Tibial nerve (tissue), 4 donors: ENCODE measurements at regions not wholly inside any gene's neighbourhood (a gene's known extent, or its start where the extent isn't known, plus 50 kb on each side); places are given as distances from the start of the nearest gene placed in this dataset.

Source experiments
- DNase-seq, 2 donors: peaks; one replicate each; pipeline ENCODE4 v3.0.0-alpha.2; 2019; ENCODE audit warnings: low spot score in 2 of 2
- H3K27ac ChIP-seq, 4 donors: fragments of 200-600 bp; sonication (generic) in 3 of 4; one replicate each; pipeline ENCODE4 v1.5.1; 2017 to 2019; ENCODE audit warnings: mild to moderate bottlenecking in 1 of 4
- H3K27me3 ChIP-seq, 2 donors: fragments of 200-600 bp; sonication (generic) in 1 of 2; one replicate each; pipeline versions ENCODE4 v1.5.1 to v1.6.0; 2017 to 2019
- H3K36me3 ChIP-seq, 3 donors: fragments of 200-600 bp; sonication (generic); one replicate each; pipeline ENCODE4 v1.5.1; 2018 to 2019
- H3K4me1 ChIP-seq, 4 donors: fragments of 200-600 bp; sonication (generic) in 3 of 4; one replicate each; pipeline ENCODE4 v1.5.1; 2017 to 2019
- H3K4me3 ChIP-seq, 4 donors: fragments of 200-600 bp; sonication (generic) in 3 of 4; one replicate each; pipeline ENCODE4 v1.5.1; 2017 to 2019; ENCODE audit warnings: mild to moderate bottlenecking in 1 of 4, moderate library complexity in 1 of 4
- H3K9me3 ChIP-seq, 4 donors: fragments of 200-600 bp; sonication (generic) in 3 of 4; one replicate each; pipeline ENCODE4 v1.5.1; 2017 to 2019
- CTCF ChIP-seq, 5 experiments: fragments of 200-600 bp in 3 of 5; fragments of 450-650 bp in 2 of 5; sonication (generic) in 3 of 5; IDR thresholded peaks; one replicate each; pipeline ENCODE4 v1.5.1; 2016 to 2019; ENCODE audit warnings: antibody characterized with exemption in 5 of 5, mild to moderate bottlenecking in 3 of 5, moderate library complexity in 2 of 5
- EP300 ChIP-seq, 2 donors: sonication (generic); formaldehyde crosslinking; IDR thresholded peaks; one replicate each; pipeline ENCODE4 v1.6.1; 2017; ENCODE audit warnings: antibody characterized with exemption in 2 of 2, mild to moderate bottlenecking in 1 of 2
- POLR2A ChIP-seq, 2 donors: fragments of 450-650 bp; IDR thresholded peaks; one replicate each; pipeline ENCODE4 v1.6.1; 2017; ENCODE audit warnings: antibody characterized with exemption in 2 of 2, mild to moderate bottlenecking in 2 of 2, moderate library complexity in 2 of 2
- WGBS, 2 donors: methylation state at CpG; one replicate each; pipeline ENCODE4 v1.1.5; 2018; 5-methylcytosine and 5-hydroxymethylcytosine counted together

GRCh38 chr12:58190618-58191017 is 249.3 kb downstream of the ATP23 start:
- Histone ChIP-seq H3K4me1 (no peaks in the 10 kb centered on the region), H3K9me3 (peaks cover 0 to 24% (median 4%) of the 10 kb centered on the region in 4 donors), H3K36me3 (no peaks in the 10 kb centered on the region), H3K27ac (no peak overlapping the region), H3K27me3 (no peaks in the 10 kb centered on the region), H3K4me3 (no peak overlapping the region)
- DNase-seq: no peak
- TF ChIP-seq POLR2A (IDR thresholded peaks at IDR 0.05) (no peak), CTCF (IDR thresholded peaks at IDR 0.05) (no peak), EP300 (IDR thresholded peaks at IDR 0.05) (no peak)
- 35 to 37% methylated on average over 5 of the region's 5 CpGs for WGBS, 2 donors

- no peaks in the 10 kb centered on the region for H3K4me1 ChIP-seq
- peaks cover 0 to 23% (median 4%) of the 10 kb centered on the region in 4 donors for H3K9me3 ChIP-seq
- no peak overlapping the region for H3K4me3 ChIP-seq
- H3K27ac ChIP-seq: no peak overlapping the region
- DNase-seq: no peak
- H3K27me3 ChIP-seq: no peaks in the 10 kb centered on the region
- TF ChIP-seq EP300 (IDR thresholded peaks at IDR 0.05): no peak
- no peak for TF ChIP-seq POLR2A (IDR thresholded peaks at IDR 0.05)
- no peak for TF ChIP-seq CTCF (IDR thresholded peaks at IDR 0.05)
- H3K36me3 ChIP-seq: no peaks in the 10 kb centered on the region
These were observed 255.6 kb downstream of the ATP23 start for GRCh38 chr12:58196971-58197370.

- TF ChIP-seq POLR2A (IDR thresholded peaks at IDR 0.05) (no peak), CTCF (IDR thresholded peaks at IDR 0.05) (no peak), EP300 (IDR thresholded peaks at IDR 0.05) (no peak)
- no peak overlapping the region for H3K27ac ChIP-seq
- no peaks in the 10 kb centered on the region for H3K36me3 ChIP-seq
- H3K4me1 ChIP-seq: no peaks in the 10 kb centered on the region
- H3K27me3 ChIP-seq: no peaks in the 10 kb centered on the region
- 68 to 75% methylated on average over 3 of the region's 3 CpGs for WGBS, 2 donors
- H3K4me3 ChIP-seq: no peak overlapping the region
- DNase-seq: no peak
- H3K9me3 ChIP-seq: no peaks in the 10 kb centered on the region
These were observed 261.8 kb downstream of the ATP23 start for GRCh38 chr12:58202933-58203718.

GRCh38 chr12:58204071-58204470 is 262.7 kb downstream of the ATP23 start:
- H3K4me3 ChIP-seq: no peak overlapping the region
- no peak for DNase-seq
- no peaks in the 10 kb centered on the region for H3K27me3 ChIP-seq
- TF ChIP-seq CTCF (IDR thresholded peaks at IDR 0.05) (no peak), POLR2A (IDR thresholded peaks at IDR 0.05) (no peak), EP300 (IDR thresholded peaks at IDR 0.05) (no peak)
- no peak overlapping the region for H3K27ac ChIP-seq
- no peaks in the 10 kb centered on the region for H3K4me1 ChIP-seq
- H3K36me3 ChIP-seq: no peaks in the 10 kb centered on the region
- 10 to 12% methylated on average over 1 of the region's 1 CpG for WGBS, 2 donors
- no peaks in the 10 kb centered on the region for H3K9me3 ChIP-seq

- DNase-seq: no peak
- H3K4me3 ChIP-seq: no peak overlapping the region
- no peaks in the 10 kb centered on the region for H3K4me1 ChIP-seq
- H3K27ac ChIP-seq: no peak overlapping the region
- no peaks in the 10 kb centered on the region for H3K36me3 ChIP-seq
- 70 to 77% methylated on average over 3 of the region's 3 CpGs for WGBS, 2 donors
- H3K27me3 ChIP-seq: no peaks in the 10 kb centered on the region
- H3K9me3 ChIP-seq: no peaks in the 10 kb centered on the region
- TF ChIP-seq CTCF (IDR thresholded peaks at IDR 0.05): no peak
- no peak for TF ChIP-seq EP300 (IDR thresholded peaks at IDR 0.05)
- TF ChIP-seq POLR2A (IDR thresholded peaks at IDR 0.05): no peak
These were observed 265.5 kb downstream of the ATP23 start for GRCh38 chr12:58206876-58207275.
